ENCODE measurements at regions not wholly inside any gene's neighbourhood (a gene's known extent, or its start where the extent isn't known, plus 50 kb on each side); places are given as distances from the start of the nearest gene placed in this dataset.

DNA sequence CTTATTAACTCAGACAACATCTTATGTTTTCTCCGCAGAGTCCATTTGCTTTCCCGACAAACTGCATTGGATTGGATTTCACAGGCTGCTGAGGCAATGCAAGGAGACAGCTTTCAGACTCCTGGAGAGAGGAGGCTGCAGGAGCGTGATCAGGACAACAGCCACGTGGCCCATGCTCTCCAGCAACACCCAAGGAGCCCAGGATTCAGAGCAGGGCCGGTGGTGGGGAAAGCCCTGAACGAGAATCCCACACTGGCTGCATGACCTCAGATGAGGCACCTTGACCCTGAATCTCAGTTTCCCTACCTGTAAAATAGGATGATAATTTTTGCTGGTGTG is 78.3 kb upstream of the NFASC start:
- no peak for TF ChIP-seq E2F4 (CRISPR knock-in tag; IDR thresholded peaks at IDR 0.05; ENCODE audit: borderline replicate concordance, low read depth)
- TF ChIP-seq HMGXB4 (CRISPR knock-in tag; IDR thresholded peaks at IDR 0.05), result no peak
- no peak for TF ChIP-seq CTCF (IDR thresholded peaks at IDR 0.05)
- TF ChIP-seq, protein P1, sequence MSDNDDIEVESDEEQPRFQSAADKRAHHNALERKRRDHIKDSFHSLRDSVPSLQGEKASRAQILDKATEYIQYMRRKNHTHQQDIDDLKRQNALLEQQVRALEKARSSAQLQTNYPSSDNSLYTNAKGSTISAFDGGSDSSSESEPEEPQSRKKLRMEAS (CRISPR knock-in tag; IDR thresholded peaks at IDR 0.05), result no peak
- TF ChIP-seq, protein P2, sequence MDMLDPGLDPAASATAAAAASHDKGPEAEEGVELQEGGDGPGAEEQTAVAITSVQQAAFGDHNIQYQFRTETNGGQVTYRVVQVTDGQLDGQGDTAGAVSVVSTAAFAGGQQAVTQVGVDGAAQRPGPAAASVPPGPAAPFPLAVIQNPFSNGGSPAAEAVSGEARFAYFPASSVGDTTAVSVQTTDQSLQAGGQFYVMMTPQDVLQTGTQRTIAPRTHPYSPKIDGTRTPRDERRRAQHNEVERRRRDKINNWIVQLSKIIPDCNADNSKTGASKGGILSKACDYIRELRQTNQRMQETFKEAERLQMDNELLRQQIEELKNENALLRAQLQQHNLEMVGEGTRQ (CRISPR knock-in tag; IDR thresholded peaks at IDR 0.05), result no peak
- TF ChIP-seq, protein P3, sequence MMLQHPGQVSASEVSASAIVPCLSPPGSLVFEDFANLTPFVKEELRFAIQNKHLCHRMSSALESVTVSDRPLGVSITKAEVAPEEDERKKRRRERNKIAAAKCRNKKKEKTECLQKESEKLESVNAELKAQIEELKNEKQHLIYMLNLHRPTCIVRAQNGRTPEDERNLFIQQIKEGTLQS (CRISPR knock-in tag; conservative IDR thresholded peaks at IDR 0.05), result no peak
- TF ChIP-seq EMX1 (CRISPR knock-in tag; IDR thresholded peaks at IDR 0.05), result no peak
